Uterus (tissue), 3 donors: ENCODE measurements at regions not wholly inside any gene's neighbourhood (a gene's known extent, or its start where the extent isn't known, plus 50 kb on each side); places are given as distances from the start of the nearest gene placed in this dataset.

Experiments
- DNase-seq, 2 donors: peaks; one replicate each; pipeline ENCODE4 v3.0.0-alpha.2; 2019 to 2020
- H3K27ac ChIP-seq, 2 donors: fragments of 200-600 bp; sonication (generic); 1 replicate in 1 of 2; 2 replicates in 1 of 2; pipeline ENCODE4 v1.5.1; 2016 to 2018
- H3K27me3 ChIP-seq, 2 donors: fragments of 200-600 bp; sonication (generic); one replicate each; pipeline ENCODE4 v1.5.1; 2018 to 2019; ENCODE audit warnings: control low read depth in 1 of 2
- H3K36me3 ChIP-seq, 2 donors: fragments of 200-600 bp; sonication (generic); one replicate each; pipeline ENCODE4 v1.5.1; 2019; ENCODE audit warnings: control low read depth in 1 of 2
- H3K4me1 ChIP-seq, 2 donors: fragments of 200-600 bp; sonication (generic); one replicate each; pipeline ENCODE4 v1.5.1; 2018 to 2019; ENCODE audit warnings: control low read depth in 1 of 2
- H3K4me3 ChIP-seq, 2 donors: fragments of 200-600 bp; sonication (generic); 1 replicate in 1 of 2; 2 replicates in 1 of 2; pipeline ENCODE4 v1.5.1; 2018 to 2019; ENCODE audit warnings: mild to moderate bottlenecking in 1 of 2
- H3K9me3 ChIP-seq, 2 donors: fragments of 200-600 bp; sonication (generic); one replicate each; pipeline ENCODE4 v1.5.1; 2019; ENCODE audit warnings: control low read depth in 1 of 2
- POLR2A ChIP-seq, 2 donors: fragments of 450-650 bp; IDR thresholded peaks; one replicate each; pipeline ENCODE4 v1.6.1; 2016; ENCODE audit warnings: antibody characterized with exemption in 2 of 2, mild to moderate bottlenecking in 1 of 2, moderate library complexity in 1 of 2
- intact Hi-C: fragments of 100-400 bp; cut with DNase I; formaldehyde crosslinking; loops from one replicate; pipeline ENCODE4 v1.15.1; 2023; ENCODE audit warnings: low total_unique reads
- TF ChIP-seq, protein P1 (sequence below), 4 experiments: fragments of 200-600 bp in 2 of 4; fragments of 450-650 bp in 2 of 4; sonication (generic) in 2 of 4; IDR thresholded peaks; one replicate each; pipeline ENCODE4 v1.5.1; 2016 to 2019; ENCODE audit warnings: antibody characterized with exemption in 4 of 4, mild to moderate bottlenecking in 2 of 4, moderate library complexity in 1 of 4
- donor health status: DM: yes; HTN: yes; CAD: no.

DNA sequence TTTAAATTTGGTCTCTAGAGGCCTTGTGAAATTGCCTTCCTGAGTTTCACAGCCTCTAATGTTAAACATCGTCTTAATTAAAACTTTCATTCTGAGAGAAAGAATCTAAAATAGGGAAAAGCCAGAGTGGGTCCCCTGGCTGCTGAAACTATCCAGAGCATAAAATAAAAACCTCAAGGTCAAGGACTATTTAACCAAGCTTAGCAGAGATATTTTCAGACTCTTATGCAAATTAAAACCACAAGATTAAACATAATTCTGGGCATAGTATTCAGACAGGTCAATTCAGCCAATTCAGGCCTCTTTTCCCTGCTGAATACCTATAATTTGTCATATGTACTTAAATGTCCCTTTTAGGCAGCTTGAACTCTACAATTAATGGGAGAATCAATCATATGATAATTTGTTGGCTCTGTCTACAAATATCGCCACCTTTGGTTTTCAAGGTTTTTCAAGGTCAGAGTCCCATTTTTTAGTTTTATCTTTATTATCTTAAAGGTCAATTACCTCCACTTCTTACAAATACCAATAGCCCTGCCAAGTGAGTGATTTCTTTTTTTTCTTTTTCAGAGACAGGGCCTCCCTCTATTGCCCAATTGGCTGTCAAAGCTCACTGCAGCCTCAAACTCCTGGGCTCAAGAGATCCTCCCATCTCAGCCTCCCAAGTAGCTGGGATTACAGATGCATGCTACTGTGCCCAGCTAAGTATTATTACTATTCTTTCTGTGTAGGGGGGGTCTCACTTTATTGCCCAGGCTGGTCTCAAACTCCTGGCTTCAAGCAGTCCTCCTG, 257.1 kb downstream of the PHLDA1 start:
- Histone ChIP-seq H3K36me3 (no peaks in the 10 kb centered on the region), H3K4me3 (no peak overlapping the region), H3K9me3 (no peaks in the 10 kb centered on the region), H3K4me1 (no peaks in the 10 kb centered on the region), H3K27me3 (no peaks in the 10 kb centered on the region), H3K27ac (no peak overlapping the region)
- no peak for DNase-seq
- TF ChIP-seq POLR2A (IDR thresholded peaks at IDR 0.05) = no peak
- TF ChIP-seq, protein P1, sequence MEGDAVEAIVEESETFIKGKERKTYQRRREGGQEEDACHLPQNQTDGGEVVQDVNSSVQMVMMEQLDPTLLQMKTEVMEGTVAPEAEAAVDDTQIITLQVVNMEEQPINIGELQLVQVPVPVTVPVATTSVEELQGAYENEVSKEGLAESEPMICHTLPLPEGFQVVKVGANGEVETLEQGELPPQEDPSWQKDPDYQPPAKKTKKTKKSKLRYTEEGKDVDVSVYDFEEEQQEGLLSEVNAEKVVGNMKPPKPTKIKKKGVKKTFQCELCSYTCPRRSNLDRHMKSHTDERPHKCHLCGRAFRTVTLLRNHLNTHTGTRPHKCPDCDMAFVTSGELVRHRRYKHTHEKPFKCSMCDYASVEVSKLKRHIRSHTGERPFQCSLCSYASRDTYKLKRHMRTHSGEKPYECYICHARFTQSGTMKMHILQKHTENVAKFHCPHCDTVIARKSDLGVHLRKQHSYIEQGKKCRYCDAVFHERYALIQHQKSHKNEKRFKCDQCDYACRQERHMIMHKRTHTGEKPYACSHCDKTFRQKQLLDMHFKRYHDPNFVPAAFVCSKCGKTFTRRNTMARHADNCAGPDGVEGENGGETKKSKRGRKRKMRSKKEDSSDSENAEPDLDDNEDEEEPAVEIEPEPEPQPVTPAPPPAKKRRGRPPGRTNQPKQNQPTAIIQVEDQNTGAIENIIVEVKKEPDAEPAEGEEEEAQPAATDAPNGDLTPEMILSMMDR (IDR thresholded peaks at IDR 0.05) = no peak
- intact Hi-C loops = no loop called here

DNA sequence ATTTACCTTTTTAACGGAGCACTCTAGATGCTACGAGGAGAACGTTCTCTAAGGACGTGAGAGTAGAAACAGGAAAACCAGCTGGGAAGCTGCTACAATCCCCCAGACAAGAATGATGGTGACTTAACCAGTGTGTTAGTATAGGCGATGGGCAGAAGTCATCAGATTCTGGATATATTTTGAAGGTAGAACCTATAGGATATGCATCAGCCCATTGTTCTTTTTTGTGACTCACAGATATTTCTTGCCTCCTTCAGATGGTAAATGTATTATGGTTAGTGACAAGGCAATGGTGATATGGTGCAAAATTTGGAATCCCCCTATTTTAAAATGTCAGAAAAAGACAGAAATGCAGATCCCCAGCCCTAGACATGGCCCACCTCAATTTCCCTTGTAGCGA, 258.2 kb downstream of the PHLDA1 start:
- TF ChIP-seq, protein P1 (IDR thresholded peaks at IDR 0.05) = no peak
- TF ChIP-seq POLR2A (IDR thresholded peaks at IDR 0.05) = no peak
- Histone ChIP-seq H3K36me3 (no peaks in the 10 kb centered on the region), H3K27me3 (no peaks in the 10 kb centered on the region), H3K27ac (no peak overlapping the region), H3K9me3 (no peaks in the 10 kb centered on the region), H3K4me1 (no peaks in the 10 kb centered on the region), H3K4me3 (no peak overlapping the region)
- no peak for DNase-seq
- intact Hi-C loops = no loop called here

DNA sequence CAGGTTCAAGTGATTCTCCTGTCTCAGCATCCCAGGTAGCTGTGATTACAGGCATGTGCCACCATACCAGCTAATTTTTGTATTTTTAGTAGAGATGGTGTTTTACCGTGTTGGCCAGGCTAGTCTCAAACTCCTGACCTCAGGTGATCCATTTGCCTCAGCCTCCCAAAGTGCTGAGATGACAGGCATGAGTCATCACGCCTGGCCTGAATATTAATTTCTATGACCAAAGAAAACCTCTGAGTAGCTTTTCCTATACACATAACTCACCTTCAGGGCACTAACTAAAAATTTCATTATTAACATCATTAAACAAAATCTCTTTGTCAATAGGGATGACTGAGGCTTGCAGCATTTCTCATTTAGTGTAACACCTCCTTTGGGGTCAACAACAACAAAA, 259.6 kb upstream of the KRR1 start:
- H3K36me3 ChIP-seq = no peaks in the 10 kb centered on the region
- intact Hi-C loops = no loop called here
- no peaks in the 10 kb centered on the region for H3K4me1 ChIP-seq
- H3K4me3 ChIP-seq = no peak overlapping the region
- DNase-seq = no peak
- H3K27ac ChIP-seq = no peak overlapping the region
- no peaks in the 10 kb centered on the region for H3K9me3 ChIP-seq
- TF ChIP-seq, protein P1 (IDR thresholded peaks at IDR 0.05) = no peak
- no peak for TF ChIP-seq POLR2A (IDR thresholded peaks at IDR 0.05)
- no peaks in the 10 kb centered on the region for H3K27me3 ChIP-seq

DNA sequence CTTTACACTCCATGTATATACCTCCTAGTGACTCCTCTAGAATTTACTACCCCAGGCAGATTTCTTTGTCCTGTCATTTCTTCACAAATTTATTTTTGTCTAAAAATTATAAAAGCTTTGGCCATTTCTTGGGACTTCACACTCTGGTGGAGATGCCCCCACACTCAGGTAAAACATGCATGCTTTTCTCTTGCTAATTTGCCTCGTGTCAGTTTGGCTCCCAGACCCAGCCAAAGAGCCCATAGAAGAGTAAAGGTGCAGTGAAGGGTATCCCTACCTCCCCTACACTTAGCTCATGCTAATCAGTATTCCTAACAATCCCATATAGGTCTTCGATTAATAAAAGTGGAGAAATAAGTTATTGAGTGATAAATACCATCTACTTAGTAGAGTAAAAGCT, 256.5 kb upstream of the KRR1 start:
- no peaks in the 10 kb centered on the region for H3K36me3 ChIP-seq
- intact Hi-C loops = no loop called here
- TF ChIP-seq POLR2A (IDR thresholded peaks at IDR 0.05) = no peak
- TF ChIP-seq, protein P1 (IDR thresholded peaks at IDR 0.05) = no peak
- H3K4me1 ChIP-seq = no peaks in the 10 kb centered on the region
- no peaks in the 10 kb centered on the region for H3K27me3 ChIP-seq
- H3K4me3 ChIP-seq = no peak overlapping the region
- no peaks in the 10 kb centered on the region for H3K9me3 ChIP-seq
- no peak for DNase-seq
- no peak overlapping the region for H3K27ac ChIP-seq

DNA sequence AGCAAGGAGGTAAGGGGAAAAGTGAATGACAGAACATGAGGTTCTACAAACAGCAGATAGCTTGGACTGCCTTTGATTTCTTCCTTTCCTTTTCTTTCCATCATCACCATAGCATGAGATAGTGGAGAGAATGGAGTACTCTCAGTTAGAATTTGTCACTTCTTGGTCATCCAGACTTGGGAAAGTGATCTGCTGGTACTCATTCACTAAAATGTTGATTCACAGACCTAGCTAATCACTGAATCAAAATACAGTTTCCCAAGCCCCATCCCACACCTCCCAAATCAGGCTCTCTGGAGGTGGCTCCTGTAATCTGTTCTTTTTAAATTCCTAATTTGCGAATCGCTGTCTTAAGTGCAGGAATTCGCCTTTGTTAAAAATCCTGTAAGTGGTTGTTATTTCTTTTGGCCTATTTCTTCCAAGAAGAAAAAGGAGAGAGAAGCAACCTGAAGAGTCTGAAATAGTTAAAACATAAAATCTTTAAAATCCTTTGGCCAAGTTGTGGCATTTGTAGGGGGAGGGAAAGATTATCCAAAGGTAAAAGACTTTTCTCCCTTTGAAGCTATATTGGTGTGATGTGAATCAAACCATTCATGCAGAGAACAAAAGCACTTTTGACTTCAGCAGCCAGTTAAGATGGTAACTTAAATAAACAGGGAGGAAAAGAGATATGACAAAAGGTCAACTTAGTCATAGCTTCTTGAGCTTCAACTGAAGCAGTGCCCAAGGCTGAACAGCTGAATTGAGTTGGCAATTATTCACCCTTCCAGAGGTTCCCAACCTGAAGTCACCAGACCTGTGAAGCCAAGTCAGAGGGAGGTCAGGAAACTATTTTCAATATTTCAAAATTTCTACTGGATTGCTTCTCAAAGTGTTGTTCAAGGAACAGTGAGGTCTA, 255.1 kb upstream of the KRR1 start:
- no peak overlapping the region for H3K27ac ChIP-seq
- H3K4me1 ChIP-seq = no peaks in the 10 kb centered on the region
- H3K36me3 ChIP-seq = no peaks in the 10 kb centered on the region

More for the DNA sequence above, 255.1 kb upstream of the KRR1 start:
- no peak overlapping the region for H3K4me3 ChIP-seq
- no peaks in the 10 kb centered on the region for H3K9me3 ChIP-seq
- no peaks in the 10 kb centered on the region for H3K27me3 ChIP-seq
- intact Hi-C loops = no loop called here
- TF ChIP-seq, protein P1 (IDR thresholded peaks at IDR 0.05) = no peak
- no peak for TF ChIP-seq POLR2A (IDR thresholded peaks at IDR 0.05)
- no peak for DNase-seq
